ENCODE measurements at regions not wholly inside any gene's neighbourhood (a gene's known extent, or its start where the extent isn't known, plus 50 kb on each side); places are given as distances from the start of the nearest gene placed in this dataset.
A peak's percentile ranks its signal among the peaks of the same experiment; 100 is the strongest.

GRCh38 chr5:171520300-171521174 lies 101.1 kb downstream of the FGF18 start:
- no peaks in the 10 kb centered on the region for H3K36me3 ChIP-seq (ENCODE audit: control insufficient read depth in 2 of 3, insufficient read depth in 3 of 3, low read length in 3 of 3)
- intact Hi-C loops (cut with DNase I): no loop called here
- H3K9me3 ChIP-seq (ENCODE audit: control insufficient read depth in 2 of 3, insufficient read depth in 1 of 3, low read length in 3 of 3): no peaks in the 10 kb centered on the region
- H3K27me3 ChIP-seq (ENCODE audit: control insufficient read depth, insufficient read depth, low read length): no peaks in the 10 kb centered on the region
- no peak overlapping the region for H3K4me3 ChIP-seq (ENCODE audit: low read length in 3 of 3)
- DNase-seq (peak in 4 of 5 donors; percentile 76 to 84 (median 80)), FAIRE-seq (no peak)
- TF ChIP-seq CTCF (IDR thresholded peaks at IDR 0.05; ENCODE audit: borderline replicate concordance, extremely low read depth, insufficient read depth): no peak
- H3K27ac ChIP-seq (ENCODE audit: low read depth in 2 of 2, low read length in 2 of 2): no peak overlapping the region
- no peaks in the 10 kb centered on the region for H3K4me1 ChIP-seq (ENCODE audit: control insufficient read depth in 2 of 3, insufficient read depth in 2 of 3, low read depth in 1 of 3, low read length in 3 of 3)
- no peak overlapping the region for H3K9ac ChIP-seq (ENCODE audit: low read length in 3 of 3)

- Histone ChIP-seq H3K36me3 (ENCODE audit: control insufficient read depth in 2 of 3, insufficient read depth in 3 of 3, low read length in 3 of 3) (no peaks in the 10 kb centered on the region), H3K9ac (ENCODE audit: low read length in 3 of 3) (no peak overlapping the region), H3K27ac (ENCODE audit: low read depth in 2 of 2, low read length in 2 of 2) (no peak overlapping the region), H3K4me1 (ENCODE audit: control insufficient read depth in 2 of 3, insufficient read depth in 2 of 3, low read depth in 1 of 3, low read length in 3 of 3) (no peaks in the 10 kb centered on the region), H3K9me3 (ENCODE audit: control insufficient read depth in 2 of 3, insufficient read depth in 1 of 3, low read length in 3 of 3) (no peaks in the 10 kb centered on the region), H3K4me3 (ENCODE audit: low read length in 3 of 3) (no peak overlapping the region), H3K27me3 (ENCODE audit: control insufficient read depth, insufficient read depth, low read length) (no peaks in the 10 kb centered on the region)
- TF ChIP-seq CTCF (IDR thresholded peaks at IDR 0.05; ENCODE audit: borderline replicate concordance, extremely low read depth, insufficient read depth): no peak
- FAIRE-seq: no peak
- peak in 1 of 5 donors; percentile 23 for DNase-seq
- intact Hi-C loops (cut with DNase I): no loop called here
Measured at GRCh38 chr5:171521219-171521633, 101.8 kb downstream of the FGF18 start.

GRCh38 chr5:171521679-171522078 lies 102.2 kb downstream of the FGF18 start:
- H3K4me3 ChIP-seq (ENCODE audit: low read length in 3 of 3): no peak overlapping the region
- no peaks in the 10 kb centered on the region for H3K36me3 ChIP-seq (ENCODE audit: control insufficient read depth in 2 of 3, insufficient read depth in 3 of 3, low read length in 3 of 3)
- no peak overlapping the region for H3K27ac ChIP-seq (ENCODE audit: low read depth in 2 of 2, low read length in 2 of 2)
- no peaks in the 10 kb centered on the region for H3K9me3 ChIP-seq (ENCODE audit: control insufficient read depth in 2 of 3, insufficient read depth in 1 of 3, low read length in 3 of 3)
- TF ChIP-seq CTCF (IDR thresholded peaks at IDR 0.05; ENCODE audit: borderline replicate concordance, extremely low read depth, insufficient read depth): no peak
- no peak for DNase-seq
- H3K9ac ChIP-seq (ENCODE audit: low read length in 3 of 3): no peak overlapping the region
- no peaks in the 10 kb centered on the region for H3K27me3 ChIP-seq (ENCODE audit: control insufficient read depth, insufficient read depth, low read length)
- no peak for FAIRE-seq
- H3K4me1 ChIP-seq (ENCODE audit: control insufficient read depth in 2 of 3, insufficient read depth in 2 of 3, low read depth in 1 of 3, low read length in 3 of 3): no peaks in the 10 kb centered on the region
- intact Hi-C loops (cut with DNase I): no loop called here
